Esophagus muscularis mucosa (tissue), 4 donors: ENCODE measurements at regions not wholly inside any gene's neighbourhood (a gene's known extent, or its start where the extent isn't known, plus 50 kb on each side); places are given as distances from the start of the nearest gene placed in this dataset.

ENCODE experiments used
- DNase-seq: peaks from one replicate; pipeline ENCODE4 v3.0.0-alpha.2; 2017; ENCODE audit errors: extremely low spot score
- H3K27ac ChIP-seq, 4 donors: fragments of 200-600 bp; sonication (generic); replicated peaks in 1 of 4; 1 replicate in 3 of 4; 2 replicates in 1 of 4; pipeline ENCODE4 v1.5.1; 2016 to 2019; ENCODE audit warnings: mild to moderate bottlenecking in 1 of 4
- H3K27me3 ChIP-seq, 4 donors: fragments of 200-600 bp; sonication (generic); one replicate each; pipeline versions ENCODE4 v1.5.1 to v1.6.0; 2016 to 2019
- H3K36me3 ChIP-seq, 4 donors: fragments of 200-600 bp; sonication (generic); one replicate each; pipeline ENCODE4 v1.5.1; 2016 to 2019
- H3K4me1 ChIP-seq, 4 donors: fragments of 200-600 bp; sonication (generic); one replicate each; pipeline ENCODE4 v1.5.1; 2016 to 2019
- H3K4me3 ChIP-seq, 4 donors: fragments of 200-600 bp; sonication (generic); 1 replicate in 2 of 4; 2 replicates in 2 of 4; pipeline ENCODE4 v1.5.1; 2016 to 2019; ENCODE audit warnings: mild to moderate bottlenecking in 4 of 4, moderate library complexity in 1 of 4
- H3K9me3 ChIP-seq, 4 donors: fragments of 200-600 bp; sonication (generic); 1 replicate in 3 of 4; 2 replicates in 1 of 4; pipeline ENCODE4 v1.5.1; 2016 to 2019
- CTCF ChIP-seq, 3 experiments: fragments of 200-600 bp in 2 of 3; fragments of 450-650 bp in 1 of 3; sonication (generic) in 2 of 3; IDR thresholded peaks; one replicate each; pipeline ENCODE4 v1.5.1; 2017 to 2019; ENCODE audit warnings: antibody characterized with exemption in 3 of 3, mild to moderate bottlenecking in 2 of 3, moderate library complexity in 1 of 3
- EP300 ChIP-seq: sonication (generic); formaldehyde crosslinking; IDR thresholded peaks from one replicate; pipeline ENCODE4 v1.6.1; 2017; ENCODE audit warnings: antibody characterized with exemption
- POLR2A ChIP-seq: fragments of 450-650 bp; IDR thresholded peaks from one replicate; pipeline ENCODE4 v1.6.1; 2017; ENCODE audit warnings: antibody characterized with exemption, moderate library complexity, mild to moderate bottlenecking, low read depth
- POLR2AphosphoS5 ChIP-seq, 2 donors: sonication (generic); formaldehyde crosslinking; IDR thresholded peaks; one replicate each; pipeline ENCODE4 v1.6.1; 2017; ENCODE audit warnings: antibody characterized with exemption in 2 of 2
- WGBS: methylation state at CpG from one replicate; pipeline ENCODE4 v1.1.5; 2018; 5-methylcytosine and 5-hydroxymethylcytosine counted together
- intact Hi-C: fragments of 100-400 bp; cut with DNase I; formaldehyde crosslinking; loops from one replicate; pipeline ENCODE4 v1.15.1; 2023

- Histone ChIP-seq H3K9me3 (no peaks in the 10 kb centered on the region), H3K36me3 (no peaks in the 10 kb centered on the region), H3K27me3 (no peaks in the 10 kb centered on the region), H3K27ac (no peak overlapping the region), H3K4me3 (no peak overlapping the region), H3K4me1 (no peaks in the 10 kb centered on the region)
- DNase-seq = no peak
- intact Hi-C loops = no loop called here
- no peak for TF ChIP-seq POLR2A
- no peak for TF ChIP-seq POLR2AphosphoS5 (IDR thresholded peaks at IDR 0.05)
- TF ChIP-seq CTCF (IDR thresholded peaks at IDR 0.05) = no peak
- TF ChIP-seq EP300 = no peak
- WGBS = 77% methylated on average over 7 of the region's 7 CpGs
Observed at GRCh38 chr18:25516747-25517498, 165.0 kb upstream of the ZNF521 start.

- Histone ChIP-seq H3K9me3 (no peaks in the 10 kb centered on the region), H3K27me3 (no peaks in the 10 kb centered on the region), H3K4me1 (no peaks in the 10 kb centered on the region), H3K4me3 (no peak overlapping the region), H3K27ac (no peak overlapping the region), H3K36me3 (no peaks in the 10 kb centered on the region)
- intact Hi-C loops = no loop called here
- TF ChIP-seq POLR2AphosphoS5 (IDR thresholded peaks at IDR 0.05) (no peak), EP300 (no peak), POLR2A (no peak), CTCF (IDR thresholded peaks at IDR 0.05) (no peak)
- 64% methylated on average over 5 of the region's 5 CpGs for WGBS
- DNase-seq = no peak
Observed at GRCh38 chr18:25516121-25516520, 164.2 kb upstream of the ZNF521 start.

- Histone ChIP-seq H3K36me3 (no peaks in the 10 kb centered on the region), H3K27ac (no peak overlapping the region), H3K4me1 (no peaks in the 10 kb centered on the region), H3K4me3 (no peak overlapping the region), H3K27me3 (no peaks in the 10 kb centered on the region), H3K9me3 (no peaks in the 10 kb centered on the region)
- intact Hi-C loops = no loop called here
- DNase-seq = no peak
- TF ChIP-seq EP300 (no peak), POLR2AphosphoS5 (IDR thresholded peaks at IDR 0.05) (no peak), POLR2A (no peak), CTCF (IDR thresholded peaks at IDR 0.05) (no peak)
- 69% methylated on average over 2 of the region's 2 CpGs for WGBS
Observed at GRCh38 chr18:25510096-25510495, 158.1 kb upstream of the ZNF521 start.

GRCh38 chr18:25503567-25504081 lies 151.7 kb upstream of the ZNF521 start:
- intact Hi-C loops = loop anchor here (5.0 kb wide), 1 partner anchor 151 kb away; the partner anchor contains the start of gene ZNF521
- peak overlapping the region in 2 of 4 donors; percentile 22 to 41 for H3K27ac ChIP-seq

More at GRCh38 chr18:25503567-25504081, 151.7 kb upstream of the ZNF521 start:
- no peak for TF ChIP-seq POLR2A
- no peak for TF ChIP-seq EP300
- TF ChIP-seq POLR2AphosphoS5 (IDR thresholded peaks at IDR 0.05) = peak; percentile 47 to 74
- TF ChIP-seq CTCF (IDR thresholded peaks at IDR 0.05) = peak in 1 of 3 experiments; percentile 4
- Histone ChIP-seq H3K4me1 (peaks cover 5 to 11% (median 9%) of the 10 kb centered on the region in 4 donors), H3K27me3 (no peaks in the 10 kb centered on the region), H3K4me3 (peak overlapping the region; percentile 43 to 57 (median 49)), H3K9me3 (no peaks in the 10 kb centered on the region), H3K36me3 (no peaks in the 10 kb centered on the region)
- 6% methylated on average over 9 of the region's 11 CpGs for WGBS
- no peak for DNase-seq
